T-helper 1 cell treated with Interleukin-12 subunit alpha and Interleukin-12 subunit beta and Interleukin-4 antibody, amounts not matched to agents 30 ng/mL and 1 ng/mL, for 36 hours (primary cell): ENCODE measurements at regions not wholly inside any gene's neighbourhood (a gene's known extent, or its start where the extent isn't known, plus 50 kb on each side); places are given as distances from the start of the nearest gene placed in this dataset.

ENCODE experiments used
- intact Hi-C: fragments of 100-400 bp; cut with micrococcal nuclease; formaldehyde crosslinking; loops from one replicate; pipeline ENCODE4 v1.15.1; 2024

GRCh38 chr4:18917689-18918088 is 896.1 kb upstream of the LCORL start:
- intact Hi-C loops: no loop called here

GRCh38 chr4:18914182-18914581 is 892.6 kb upstream of the LCORL start:
- intact Hi-C loops: no loop called here

GRCh38 chr4:18894928-18895327 is 873.4 kb upstream of the LCORL start:
- intact Hi-C loops: no loop called here

- intact Hi-C loops: no loop called here
These were observed 860.9 kb upstream of the LCORL start for GRCh38 chr4:18882468-18882867.

- intact Hi-C loops: no loop called here
These were observed 860.0 kb upstream of the LCORL start for GRCh38 chr4:18881556-18881955.

GRCh38 chr4:18880871-18881270 is 859.3 kb upstream of the LCORL start:
- intact Hi-C loops: no loop called here

- intact Hi-C loops: no loop called here
These were observed 857.0 kb upstream of the LCORL start for GRCh38 chr4:18878561-18878960.

- intact Hi-C loops: no loop called here
These were observed 847.6 kb upstream of the LCORL start for GRCh38 chr4:18869166-18869565.

- intact Hi-C loops: no loop called here
These were observed 839.4 kb upstream of the LCORL start for GRCh38 chr4:18860836-18861530.

- intact Hi-C loops: no loop called here
These were observed 837.9 kb upstream of the LCORL start for GRCh38 chr4:18859468-18859867.

- intact Hi-C loops: no loop called here
These were observed 836.8 kb upstream of the LCORL start for GRCh38 chr4:18858229-18858922.

- intact Hi-C loops: no loop called here
These were observed 829.3 kb upstream of the LCORL start for GRCh38 chr4:18850867-18851266.

- intact Hi-C loops: no loop called here
These were observed 825.8 kb upstream of the LCORL start for GRCh38 chr4:18847249-18847890.

- intact Hi-C loops: no loop called here
These were observed 824.8 kb upstream of the LCORL start for GRCh38 chr4:18846313-18846712.

GRCh38 chr4:18844726-18845125 is 823.2 kb upstream of the LCORL start:
- intact Hi-C loops: no loop called here

GRCh38 chr4:18842431-18842830 is 820.9 kb upstream of the LCORL start:
- intact Hi-C loops: no loop called here

- intact Hi-C loops: no loop called here
These were observed 818.9 kb upstream of the LCORL start for GRCh38 chr4:18840481-18840880.

- intact Hi-C loops: no loop called here
These were observed 794.8 kb upstream of the LCORL start for GRCh38 chr4:18816228-18816895.

- intact Hi-C loops: no loop called here
These were observed 794.2 kb upstream of the LCORL start for GRCh38 chr4:18815779-18816173.

- intact Hi-C loops: no loop called here
These were observed 793.7 kb upstream of the LCORL start for GRCh38 chr4:18815081-18815778.

- intact Hi-C loops: no loop called here
These were observed 792.2 kb upstream of the LCORL start for GRCh38 chr4:18813771-18814170.
